ENCODE measurements at regions not wholly inside any gene's neighbourhood (a gene's known extent, or its start where the extent isn't known, plus 50 kb on each side); places are given as distances from the start of the nearest gene placed in this dataset.

DNA sequence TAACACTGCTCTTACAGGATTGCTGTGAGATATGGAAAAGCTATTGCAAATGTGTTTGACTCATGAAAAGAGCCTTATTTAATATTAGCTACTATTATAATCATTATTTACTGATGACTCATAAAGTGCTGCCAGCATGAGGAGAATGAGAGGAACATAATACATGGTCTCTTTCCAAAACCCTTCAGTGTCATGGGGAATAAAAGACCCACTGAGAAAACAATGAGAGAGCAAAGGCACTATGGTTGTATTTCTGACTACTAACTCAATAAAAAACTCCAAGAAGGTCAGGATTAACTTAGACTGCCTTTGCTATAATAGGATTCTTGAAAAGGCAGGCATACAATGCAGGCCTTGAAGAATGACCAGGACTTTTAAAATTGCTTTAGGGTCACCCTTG is 633.5 kb downstream of the DTWD2 start:
- TF ChIP-seq, protein P1, sequence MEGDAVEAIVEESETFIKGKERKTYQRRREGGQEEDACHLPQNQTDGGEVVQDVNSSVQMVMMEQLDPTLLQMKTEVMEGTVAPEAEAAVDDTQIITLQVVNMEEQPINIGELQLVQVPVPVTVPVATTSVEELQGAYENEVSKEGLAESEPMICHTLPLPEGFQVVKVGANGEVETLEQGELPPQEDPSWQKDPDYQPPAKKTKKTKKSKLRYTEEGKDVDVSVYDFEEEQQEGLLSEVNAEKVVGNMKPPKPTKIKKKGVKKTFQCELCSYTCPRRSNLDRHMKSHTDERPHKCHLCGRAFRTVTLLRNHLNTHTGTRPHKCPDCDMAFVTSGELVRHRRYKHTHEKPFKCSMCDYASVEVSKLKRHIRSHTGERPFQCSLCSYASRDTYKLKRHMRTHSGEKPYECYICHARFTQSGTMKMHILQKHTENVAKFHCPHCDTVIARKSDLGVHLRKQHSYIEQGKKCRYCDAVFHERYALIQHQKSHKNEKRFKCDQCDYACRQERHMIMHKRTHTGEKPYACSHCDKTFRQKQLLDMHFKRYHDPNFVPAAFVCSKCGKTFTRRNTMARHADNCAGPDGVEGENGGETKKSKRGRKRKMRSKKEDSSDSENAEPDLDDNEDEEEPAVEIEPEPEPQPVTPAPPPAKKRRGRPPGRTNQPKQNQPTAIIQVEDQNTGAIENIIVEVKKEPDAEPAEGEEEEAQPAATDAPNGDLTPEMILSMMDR (IDR thresholded peaks at IDR 0.05): no peak
- TF ChIP-seq POLR2A (IDR thresholded peaks at IDR 0.05): no peak
